ENCODE measurements at regions not wholly inside any gene's neighbourhood (a gene's known extent, or its start where the extent isn't known, plus 50 kb on each side); places are given as distances from the start of the nearest gene placed in this dataset.

GRCh38 chr14:98015921-98016320, 1218.7 kb downstream of the VRK1 start:
- TF ChIP-seq, protein P1, sequence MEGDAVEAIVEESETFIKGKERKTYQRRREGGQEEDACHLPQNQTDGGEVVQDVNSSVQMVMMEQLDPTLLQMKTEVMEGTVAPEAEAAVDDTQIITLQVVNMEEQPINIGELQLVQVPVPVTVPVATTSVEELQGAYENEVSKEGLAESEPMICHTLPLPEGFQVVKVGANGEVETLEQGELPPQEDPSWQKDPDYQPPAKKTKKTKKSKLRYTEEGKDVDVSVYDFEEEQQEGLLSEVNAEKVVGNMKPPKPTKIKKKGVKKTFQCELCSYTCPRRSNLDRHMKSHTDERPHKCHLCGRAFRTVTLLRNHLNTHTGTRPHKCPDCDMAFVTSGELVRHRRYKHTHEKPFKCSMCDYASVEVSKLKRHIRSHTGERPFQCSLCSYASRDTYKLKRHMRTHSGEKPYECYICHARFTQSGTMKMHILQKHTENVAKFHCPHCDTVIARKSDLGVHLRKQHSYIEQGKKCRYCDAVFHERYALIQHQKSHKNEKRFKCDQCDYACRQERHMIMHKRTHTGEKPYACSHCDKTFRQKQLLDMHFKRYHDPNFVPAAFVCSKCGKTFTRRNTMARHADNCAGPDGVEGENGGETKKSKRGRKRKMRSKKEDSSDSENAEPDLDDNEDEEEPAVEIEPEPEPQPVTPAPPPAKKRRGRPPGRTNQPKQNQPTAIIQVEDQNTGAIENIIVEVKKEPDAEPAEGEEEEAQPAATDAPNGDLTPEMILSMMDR (IDR thresholded peaks at IDR 0.05; ENCODE audit: control insufficient read depth, insufficient read depth, low read depth, low read length, missing control alignments), result no peak
- no peak for DNase-seq (ENCODE audit: low read depth)

GRCh38 chr14:98018628-98019027, 1221.4 kb downstream of the VRK1 start:
- TF ChIP-seq, protein P1 (IDR thresholded peaks at IDR 0.05; ENCODE audit: control insufficient read depth, insufficient read depth, low read depth, low read length, missing control alignments), result no peak
- DNase-seq (ENCODE audit: low read depth), result no peak
- no peak overlapping the region for H3K4me3 ChIP-seq (ENCODE audit: control insufficient read depth, low read depth, low read length)

More at GRCh38 chr14:98015921-98016320, 1218.7 kb downstream of the VRK1 start:
- no peak overlapping the region for H3K4me3 ChIP-seq (ENCODE audit: control insufficient read depth, low read depth, low read length)

- TF ChIP-seq, protein P1 (IDR thresholded peaks at IDR 0.05; ENCODE audit: control insufficient read depth, insufficient read depth, low read depth, low read length, missing control alignments), result no peak
- no peak overlapping the region for H3K4me3 ChIP-seq (ENCODE audit: control insufficient read depth, low read depth, low read length)
- DNase-seq (ENCODE audit: low read depth), result no peak
Measured at GRCh38 chr14:98022541-98023520, 1225.6 kb downstream of the VRK1 start.

GRCh38 chr14:98028162-98028561, 1231.0 kb downstream of the VRK1 start:
- no peak for DNase-seq (ENCODE audit: low read depth)
- TF ChIP-seq, protein P1 (IDR thresholded peaks at IDR 0.05; ENCODE audit: control insufficient read depth, insufficient read depth, low read depth, low read length, missing control alignments), result no peak
- H3K4me3 ChIP-seq (ENCODE audit: control insufficient read depth, low read depth, low read length), result no peak overlapping the region

DNA sequence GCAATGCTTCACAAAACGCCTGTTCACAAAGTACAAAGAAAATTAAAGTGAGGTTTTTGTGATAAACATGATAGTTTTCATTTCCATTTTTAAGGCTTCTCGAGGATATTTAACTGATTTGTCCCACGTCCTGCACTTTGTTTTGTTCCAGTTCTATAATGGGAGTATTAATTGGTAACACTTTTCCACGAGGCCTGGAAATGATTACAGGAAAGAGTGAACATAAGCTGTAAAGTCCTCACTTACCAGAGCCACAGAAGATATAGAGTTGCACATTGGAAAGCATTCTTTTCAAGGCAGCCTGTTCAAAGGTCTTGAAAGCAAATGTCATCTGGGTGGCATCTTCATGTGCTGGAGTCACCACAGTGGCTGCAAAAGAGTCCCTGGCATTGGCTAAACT, 1236.6 kb downstream of the BCL11B start:
- no peak for DNase-seq (ENCODE audit: low read depth)
- TF ChIP-seq, protein P1 (IDR thresholded peaks at IDR 0.05; ENCODE audit: control insufficient read depth, insufficient read depth, low read depth, low read length, missing control alignments), result no peak
- H3K4me3 ChIP-seq (ENCODE audit: control insufficient read depth, low read depth, low read length), result no peak overlapping the region

DNA sequence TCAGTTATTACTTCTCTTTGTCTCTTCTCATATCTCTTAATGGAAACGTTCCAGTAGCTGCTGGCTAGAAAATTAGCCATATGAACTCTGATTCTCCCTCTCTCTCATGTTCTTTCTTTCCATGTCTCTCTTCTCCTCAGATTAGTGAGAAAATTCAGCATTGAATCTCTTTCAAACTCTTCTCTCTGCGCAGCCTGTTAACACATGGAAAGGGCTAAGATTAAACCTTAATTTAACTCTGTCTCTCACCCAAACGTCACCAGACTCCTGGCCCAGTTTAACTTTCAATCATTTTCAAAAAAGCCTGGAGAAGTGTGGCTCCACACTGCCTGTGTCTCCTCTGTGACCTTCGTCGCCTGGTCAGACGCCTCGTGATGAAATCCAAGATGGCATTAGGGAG, 1234.2 kb downstream of the BCL11B start:
- DNase-seq (ENCODE audit: low read depth), result no peak
- no peak overlapping the region for H3K4me3 ChIP-seq (ENCODE audit: control insufficient read depth, low read depth, low read length)
- TF ChIP-seq, protein P1 (IDR thresholded peaks at IDR 0.05; ENCODE audit: control insufficient read depth, insufficient read depth, low read depth, low read length, missing control alignments), result no peak

Data from AG09309 (cell line).